HCT116 (cell line): ENCODE measurements at regions not wholly inside any gene's neighbourhood (a gene's known extent, or its start where the extent isn't known, plus 50 kb on each side); places are given as distances from the start of the nearest gene placed in this dataset.

Experiments used
- EZH2 ChIP-seq: fragments of 200-600 bp; sonication (generic); IDR thresholded peaks from 2 replicates; pipeline ENCODE4 v1.6.1; 2017; ENCODE audit warnings: antibody characterized with exemption, mixed run types
- EZH2phosphoT487 ChIP-seq: fragments of 200-600 bp; IDR thresholded peaks from 2 replicates; pipeline ENCODE4 v1.6.1; 2018; ENCODE audit warnings: antibody characterized with exemption, borderline replicate concordance
- RAD21 ChIP-seq: IDR thresholded peaks from 2 replicates; pipeline ENCODE4 v1.6.1; 2012; ENCODE audit warnings: low read depth, mild to moderate bottlenecking
- TF ChIP-seq, protein P1 (sequence below), 3 experiments: fragments of 200-600 bp in 1 of 3; sonication (generic) in 1 of 3; IDR thresholded peaks in 2 of 3; conservative IDR thresholded peaks in 1 of 3; 2 replicates each; pipeline ENCODE4 v1.5.1; 2012 to 2017; ENCODE audit warnings: low read depth in 2 of 3, low read length in 2 of 3, antibody characterized with exemption in 1 of 3, borderline replicate concordance in 1 of 3, control low read depth in 1 of 3, mild to moderate bottlenecking in 1 of 3, mixed read lengths in 1 of 3, mixed run types in 1 of 3, moderate library complexity in 1 of 3; ENCODE audit not compliant: insufficient read depth in 1 of 3

DNA sequence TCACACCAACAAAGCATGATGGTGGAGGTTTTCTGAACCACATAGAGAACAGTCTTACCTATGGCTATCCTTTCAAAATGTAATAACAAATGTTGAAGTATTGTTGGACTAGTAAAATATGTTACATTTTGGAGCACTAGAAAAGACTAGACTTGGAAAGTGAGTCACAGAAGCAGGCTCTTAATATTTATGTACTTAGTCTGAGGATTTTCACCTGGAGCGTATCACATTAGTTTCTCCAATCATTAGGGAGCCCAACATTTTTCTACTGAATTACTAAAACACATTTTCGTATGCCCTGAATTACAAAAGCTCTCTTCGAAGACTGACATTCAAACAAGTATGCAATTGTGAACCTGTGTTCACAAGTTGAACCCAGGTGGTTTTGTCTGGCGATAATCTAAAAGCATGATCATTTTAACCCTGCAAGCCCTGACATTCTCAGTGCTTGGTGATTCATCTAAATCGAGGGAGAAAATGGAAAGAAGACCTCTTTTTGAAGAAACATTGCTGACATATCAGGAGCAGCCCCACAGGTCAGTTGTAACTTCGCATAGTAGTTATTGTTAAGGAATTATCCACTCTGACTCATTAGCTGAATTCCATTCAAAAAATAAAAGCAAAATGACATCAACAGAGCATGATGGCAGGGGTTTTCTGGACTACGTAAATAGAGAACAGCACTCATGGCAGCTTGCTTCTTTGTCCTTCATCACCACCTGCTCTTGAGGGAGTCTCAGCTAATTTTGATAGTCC, 679.8 kb upstream of the NECTIN3 start:
- TF ChIP-seq EZH2phosphoT487 (no peak), EZH2 (no peak), RAD21 (no peak)
- TF ChIP-seq, protein P1, sequence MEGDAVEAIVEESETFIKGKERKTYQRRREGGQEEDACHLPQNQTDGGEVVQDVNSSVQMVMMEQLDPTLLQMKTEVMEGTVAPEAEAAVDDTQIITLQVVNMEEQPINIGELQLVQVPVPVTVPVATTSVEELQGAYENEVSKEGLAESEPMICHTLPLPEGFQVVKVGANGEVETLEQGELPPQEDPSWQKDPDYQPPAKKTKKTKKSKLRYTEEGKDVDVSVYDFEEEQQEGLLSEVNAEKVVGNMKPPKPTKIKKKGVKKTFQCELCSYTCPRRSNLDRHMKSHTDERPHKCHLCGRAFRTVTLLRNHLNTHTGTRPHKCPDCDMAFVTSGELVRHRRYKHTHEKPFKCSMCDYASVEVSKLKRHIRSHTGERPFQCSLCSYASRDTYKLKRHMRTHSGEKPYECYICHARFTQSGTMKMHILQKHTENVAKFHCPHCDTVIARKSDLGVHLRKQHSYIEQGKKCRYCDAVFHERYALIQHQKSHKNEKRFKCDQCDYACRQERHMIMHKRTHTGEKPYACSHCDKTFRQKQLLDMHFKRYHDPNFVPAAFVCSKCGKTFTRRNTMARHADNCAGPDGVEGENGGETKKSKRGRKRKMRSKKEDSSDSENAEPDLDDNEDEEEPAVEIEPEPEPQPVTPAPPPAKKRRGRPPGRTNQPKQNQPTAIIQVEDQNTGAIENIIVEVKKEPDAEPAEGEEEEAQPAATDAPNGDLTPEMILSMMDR (IDR thresholded peaks at IDR 0.05 in 2 of 3, conservative IDR thresholded peaks at IDR 0.05 in 1 of 3; ENCODE audit: borderline replicate concordance in 1 of 3, insufficient read depth in 1 of 3, low read depth in 2 of 3, low read length in 2 of 3), result no peak
